ENCODE measurements at regions not wholly inside any gene's neighbourhood (a gene's known extent, or its start where the extent isn't known, plus 50 kb on each side); places are given as distances from the start of the nearest gene placed in this dataset.
A peak's percentile ranks its signal among the peaks of the same experiment; 100 is the strongest.

- DNase-seq = no peak
Measured at GRCh38 chr2:219772103-219772635, 144.7 kb downstream of the SLC4A3 start.

GRCh38 chr2:219772697-219773096, 145.3 kb downstream of the SLC4A3 start:
- DNase-seq = no peak

GRCh38 chr2:219775506-219775905, 148.1 kb downstream of the SLC4A3 start:
- DNase-seq = no peak

- DNase-seq = no peak
Measured at GRCh38 chr2:219777388-219777787, 150.0 kb downstream of the SLC4A3 start.

- no peak for DNase-seq
Measured at GRCh38 chr2:219778189-219778588, 150.8 kb downstream of the SLC4A3 start.

- no peak for DNase-seq
Measured at GRCh38 chr2:219782737-219783348, 155.4 kb downstream of the SLC4A3 start.

GRCh38 chr2:219783359-219783975, 156.0 kb downstream of the SLC4A3 start:
- DNase-seq = no peak

- no peak for DNase-seq
Measured at GRCh38 chr2:219784178-219784577, 156.7 kb downstream of the SLC4A3 start.

GRCh38 chr2:219789476-219789875, 162.0 kb downstream of the SLC4A3 start:
- no peak for DNase-seq

GRCh38 chr2:219792446-219792845, 165.0 kb downstream of the SLC4A3 start:
- no peak for DNase-seq

- peak; percentile 63 for DNase-seq
Measured at GRCh38 chr2:219798430-219798829, 171.0 kb downstream of the SLC4A3 start.

- DNase-seq = peak; percentile 49
Measured at GRCh38 chr2:219803294-219803693, 175.9 kb downstream of the SLC4A3 start.

- no peak for DNase-seq
Measured at GRCh38 chr2:219810895-219811294, 183.5 kb downstream of the SLC4A3 start.

- no peak for DNase-seq
Measured at GRCh38 chr2:219812672-219813071, 185.2 kb downstream of the SLC4A3 start.

- DNase-seq = no peak
Measured at GRCh38 chr2:219820767-219821166, 193.3 kb downstream of the SLC4A3 start.

- DNase-seq = no peak
Measured at GRCh38 chr2:219823574-219823973, 196.1 kb downstream of the SLC4A3 start.

GRCh38 chr2:219824996-219825395, 197.6 kb downstream of the SLC4A3 start:
- DNase-seq = no peak

GRCh38 chr2:219828127-219828526, 200.7 kb downstream of the SLC4A3 start:
- DNase-seq = no peak

- DNase-seq = no peak
Measured at GRCh38 chr2:219829667-219830352, 202.4 kb downstream of the SLC4A3 start.

- no peak for DNase-seq
Measured at GRCh38 chr2:219830353-219830738, 202.9 kb downstream of the SLC4A3 start.

GRCh38 chr2:219831957-219832356, 204.5 kb downstream of the SLC4A3 start:
- DNase-seq = no peak

GRCh38 chr2:219832904-219833303, 205.5 kb downstream of the SLC4A3 start:
- DNase-seq = no peak

- no peak for DNase-seq
Measured at GRCh38 chr2:219835493-219835892, 208.1 kb downstream of the SLC4A3 start.

- no peak for DNase-seq
Measured at GRCh38 chr2:219836647-219837177, 209.3 kb downstream of the SLC4A3 start.

Measured in NCI-H226 (cell line).